HepG2 (cell line): ENCODE measurements at regions not wholly inside any gene's neighbourhood (a gene's known extent, or its start where the extent isn't known, plus 50 kb on each side); places are given as distances from the start of the nearest gene placed in this dataset.

ENCODE experiments used
- ATAC-seq: fragments of 200-7000 bp; cut with Tn5 transposase; 3 replicates; pipeline ENCODE4 v1.9.1; 2020; ENCODE audit warnings: mild to moderate bottlenecking, moderate library complexity
- BruUV-seq: library from RNA; stranded (reverse); fragments of 400-500 nt; replicated peaks from 2 replicates; lab custom pipeline; 2021; lab: Mats Ljungman, UMichigan
- CTCF ChIA-PET: fragments of 300-600 bp; formaldehyde crosslinking; extraction: SDS; loops from one replicate; lab custom pipeline; 2021; ENCODE audit warnings: low total read pairs, inconsistent platforms, low intra/inter-chr PET ratio; lab: Yijun Ruan, JAX
- POLR2A ChIA-PET: fragments of 350-600 bp; sonication (Branson Sonifier 250); formaldehyde crosslinking; loops from one replicate; lab custom pipeline; 2020; ENCODE audit warnings: antibody characterized with exemption, inconsistent platforms; lab: Yijun Ruan, JAX
- DNase-seq: peaks from one replicate; pipeline ENCODE4 v3.0.0-alpha.2; 2015; ENCODE audit warnings: low spot score
- FAIRE-seq: peaks from 3 replicates; lab custom pipeline; 2011; peaks lifted over from hg19 to GRCh38; lab: Jason Lieb, UNC
- H2AFZ ChIP-seq: one replicate; pipeline ENCODE4 v1.6.1; 2011; ENCODE audit warnings: low read length, inconsistent platforms
- H3K27ac ChIP-seq: fragments of 300-600 bp; 3 replicates; pipeline ENCODE4 v1.8.0; 2011; ENCODE audit warnings: mixed run types, mild to moderate bottlenecking, mixed read lengths, low read length, inconsistent platforms; ENCODE audit not compliant: insufficient read depth; ENCODE audit errors: extremely low read length
- H3K27me3 ChIP-seq, 2 experiments: fragments of 200-600 bp in 1 of 2; 2 replicates in 1 of 2; 3 replicates in 1 of 2; pipeline versions ENCODE4 v1.6.0 to v1.8.0; 2011; ENCODE audit warnings: low read length in 2 of 2, mild to moderate bottlenecking in 2 of 2, moderate library complexity in 2 of 2, inconsistent platforms in 1 of 2; ENCODE audit not compliant: insufficient read depth in 2 of 2, control insufficient read depth in 1 of 2
- H3K36me3 ChIP-seq, 2 experiments: fragments of 200-600 bp in 1 of 2; replicated peaks in 1 of 2; 2 replicates in 1 of 2; 3 replicates in 1 of 2; pipeline versions ENCODE4 v1.5.1 to v1.8.0; 2011; ENCODE audit warnings: low read length in 2 of 2, inconsistent platforms in 1 of 2; ENCODE audit not compliant: insufficient read depth in 2 of 2, control insufficient read depth in 1 of 2
- H3K4me1 ChIP-seq: 2 replicates; pipeline ENCODE4 v1.5.1; 2012; ENCODE audit warnings: low read length, inconsistent platforms; ENCODE audit not compliant: insufficient read depth
- H3K4me2 ChIP-seq: 2 replicates; pipeline ENCODE4 v1.6.0; 2011; ENCODE audit warnings: low read depth, low read length, inconsistent platforms
- H3K4me3 ChIP-seq, 3 experiments: fragments of 200-600 bp in 1 of 3; sonication (generic), shearing (Covaris generic) in 1 of 3; replicated peaks in 1 of 3; 2 replicates each; pipeline ENCODE4 v1.5.1; 2011 to 2016; ENCODE audit warnings: low read length in 3 of 3, inconsistent platforms in 2 of 3, low read depth in 2 of 3, mild to moderate bottlenecking in 2 of 3, control low read depth in 1 of 3, mixed read lengths in 1 of 3; ENCODE audit not compliant: insufficient read depth in 1 of 3
- H3K79me2 ChIP-seq: one replicate; pipeline ENCODE4 v1.6.1; 2011; ENCODE audit warnings: low read length, inconsistent platforms; ENCODE audit not compliant: insufficient read depth
- H3K9ac ChIP-seq: 2 replicates; pipeline ENCODE4 v1.6.0; 2011; ENCODE audit warnings: mild to moderate bottlenecking, low read depth, low read length, inconsistent platforms; ENCODE audit not compliant: insufficient read depth
- H3K9me3 ChIP-seq: 2 replicates; pipeline ENCODE4 v1.5.1; 2012; ENCODE audit warnings: mild to moderate bottlenecking, low read length
- H4K20me1 ChIP-seq: 2 replicates; pipeline ENCODE4 v1.6.0; 2011; ENCODE audit warnings: inconsistent platforms, mild to moderate bottlenecking, low read length, moderate library complexity; ENCODE audit not compliant: insufficient read depth
- CBX5 ChIP-seq: sonication (generic); formaldehyde crosslinking; IDR thresholded peaks from 2 replicates; pipeline ENCODE4 v1.4.0; 2020; ENCODE audit warnings: missing genetic modification reagents, borderline replicate concordance
- FLYWCH1 ChIP-seq: sonication (generic); formaldehyde crosslinking; IDR thresholded peaks from 2 replicates; pipeline ENCODE4 v1.8.1; 2023; ENCODE audit warnings: mild to moderate bottlenecking, missing genetic modification reagents
- HMG20B ChIP-seq: conservative IDR thresholded peaks from 2 replicates; pipeline ENCODE4 v1.6.1; 2016; ENCODE audit warnings: missing genetic modification reagents, missing compliant biosample characterization
- HNRNPLL ChIP-seq: fragments of 200-400 bp; formaldehyde crosslinking; IDR thresholded peaks from 2 replicates; pipeline ENCODE4 v1.6.1; 2017; ENCODE audit warnings: mild to moderate bottlenecking, low read depth, low read length; ENCODE audit not compliant: poor library complexity, severe bottlenecking
- ZNF530 ChIP-seq: sonication (generic); formaldehyde crosslinking; IDR thresholded peaks from 2 replicates; pipeline ENCODE4 v1.5.0; 2020; ENCODE audit warnings: low read depth, mild to moderate bottlenecking, missing genetic modification reagents
- ZNF605 ChIP-seq: sonication (generic); formaldehyde crosslinking; IDR thresholded peaks from 2 replicates; pipeline ENCODE4 v1.8.0; 2022; ENCODE audit warnings: mild to moderate bottlenecking, missing genetic modification reagents
- ZNF879 ChIP-seq: sonication (generic); formaldehyde crosslinking; IDR thresholded peaks from 2 replicates; pipeline ENCODE4 v1.8.1; 2023; ENCODE audit warnings: missing genetic modification reagents
- ZNF883 ChIP-seq: sonication (generic); formaldehyde crosslinking; IDR thresholded peaks from 2 replicates; pipeline ENCODE4 v1.5.1; 2020; ENCODE audit warnings: mild to moderate bottlenecking, missing genetic modification reagents; ENCODE audit errors: not compliant biosample characterization
- WGBS: methylation state at CpG from one replicate; pipeline ENCODE4 v1.1.6; 2017; ENCODE audit warnings: low lambda C conversion rate; 5-methylcytosine and 5-hydroxymethylcytosine counted together
- in situ Hi-C: cut with HindIII; loops from 2 replicates; pipeline ENCODE4 v1.10.0; 2017; ENCODE audit warnings: low pct_unique_long_range_greater_than_20kb; ENCODE audit not compliant: extremely low pct_ligation_motif_present
- intact Hi-C: fragments of 100-400 bp; cut with micrococcal nuclease; formaldehyde crosslinking; loops from one replicate; pipeline ENCODE4 v1.10.0; 2022; ENCODE audit not compliant: unreplicated experiment
- TF ChIP-seq, protein P1 (sequence below): sonication (generic); formaldehyde crosslinking; IDR thresholded peaks from 2 replicates; pipeline ENCODE4 v1.5.1; 2020; ENCODE audit warnings: mild to moderate bottlenecking, moderate library complexity, missing genetic modification reagents
- TF ChIP-seq, protein P2 (sequence below): sonication (generic); formaldehyde crosslinking; IDR thresholded peaks from 2 replicates; pipeline ENCODE4 v1.5.1; 2020; ENCODE audit warnings: mild to moderate bottlenecking, missing genetic modification reagents, borderline replicate concordance

DNA sequence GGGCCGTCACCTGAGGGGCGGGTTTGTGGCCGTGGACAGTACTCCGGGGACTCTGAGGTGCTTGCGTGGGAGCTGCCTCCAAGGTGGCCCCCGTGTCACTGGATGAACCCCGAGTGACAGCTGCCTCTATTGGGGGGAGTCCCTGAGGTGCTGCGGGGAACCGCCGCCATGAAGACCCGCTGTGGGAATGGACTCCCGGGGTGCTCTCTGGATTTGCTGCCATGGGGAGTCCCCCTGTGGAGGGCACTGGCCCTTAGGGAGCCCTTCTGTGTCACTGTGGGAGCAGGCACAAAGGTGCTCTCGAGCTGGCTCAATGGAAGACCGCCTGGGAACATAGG is 100.2 kb upstream of the CCL21 start:
- no peak overlapping the region for H3K9ac ChIP-seq
- ChIA-PET POLR2A (no interaction called here), CTCF (no interaction called here)
- no peaks in the 10 kb centered on the region for H3K9me3 ChIP-seq
- no peak overlapping the region for H3K4me2 ChIP-seq
- no peaks in the 10 kb centered on the region for H4K20me1 ChIP-seq
- in situ Hi-C loops (no loop called here), intact Hi-C loops (no loop called here)
- H3K79me2 ChIP-seq: no peaks in the 10 kb centered on the region
- ATAC-seq: no peak
- no peak overlapping the region for H3K27ac ChIP-seq
- H3K4me1 ChIP-seq: no peaks in the 10 kb centered on the region
- no peak overlapping the region for H3K4me3 ChIP-seq
- H2AFZ ChIP-seq: no peak overlapping the region
- TF ChIP-seq, protein P1, sequence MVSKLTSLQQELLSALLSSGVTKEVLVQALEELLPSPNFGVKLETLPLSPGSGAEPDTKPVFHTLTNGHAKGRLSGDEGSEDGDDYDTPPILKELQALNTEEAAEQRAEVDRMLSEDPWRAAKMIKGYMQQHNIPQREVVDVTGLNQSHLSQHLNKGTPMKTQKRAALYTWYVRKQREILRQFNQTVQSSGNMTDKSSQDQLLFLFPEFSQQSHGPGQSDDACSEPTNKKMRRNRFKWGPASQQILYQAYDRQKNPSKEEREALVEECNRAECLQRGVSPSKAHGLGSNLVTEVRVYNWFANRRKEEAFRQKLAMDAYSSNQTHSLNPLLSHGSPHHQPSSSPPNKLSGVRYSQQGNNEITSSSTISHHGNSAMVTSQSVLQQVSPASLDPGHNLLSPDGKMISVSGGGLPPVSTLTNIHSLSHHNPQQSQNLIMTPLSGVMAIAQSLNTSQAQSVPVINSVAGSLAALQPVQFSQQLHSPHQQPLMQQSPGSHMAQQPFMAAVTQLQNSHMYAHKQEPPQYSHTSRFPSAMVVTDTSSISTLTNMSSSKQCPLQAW (CRISPR knock-in tag): no peak
- TF ChIP-seq ZNF879 (CRISPR knock-in tag) (no peak), HNRNPLL (no peak), ZNF530 (no peak), FLYWCH1 (CRISPR knock-in tag) (no peak), HMG20B (no peak), CBX5 (no peak), ZNF883 (CRISPR knock-in tag) (no peak), ZNF605 (CRISPR knock-in tag) (no peak)
- TF ChIP-seq, protein P2, sequence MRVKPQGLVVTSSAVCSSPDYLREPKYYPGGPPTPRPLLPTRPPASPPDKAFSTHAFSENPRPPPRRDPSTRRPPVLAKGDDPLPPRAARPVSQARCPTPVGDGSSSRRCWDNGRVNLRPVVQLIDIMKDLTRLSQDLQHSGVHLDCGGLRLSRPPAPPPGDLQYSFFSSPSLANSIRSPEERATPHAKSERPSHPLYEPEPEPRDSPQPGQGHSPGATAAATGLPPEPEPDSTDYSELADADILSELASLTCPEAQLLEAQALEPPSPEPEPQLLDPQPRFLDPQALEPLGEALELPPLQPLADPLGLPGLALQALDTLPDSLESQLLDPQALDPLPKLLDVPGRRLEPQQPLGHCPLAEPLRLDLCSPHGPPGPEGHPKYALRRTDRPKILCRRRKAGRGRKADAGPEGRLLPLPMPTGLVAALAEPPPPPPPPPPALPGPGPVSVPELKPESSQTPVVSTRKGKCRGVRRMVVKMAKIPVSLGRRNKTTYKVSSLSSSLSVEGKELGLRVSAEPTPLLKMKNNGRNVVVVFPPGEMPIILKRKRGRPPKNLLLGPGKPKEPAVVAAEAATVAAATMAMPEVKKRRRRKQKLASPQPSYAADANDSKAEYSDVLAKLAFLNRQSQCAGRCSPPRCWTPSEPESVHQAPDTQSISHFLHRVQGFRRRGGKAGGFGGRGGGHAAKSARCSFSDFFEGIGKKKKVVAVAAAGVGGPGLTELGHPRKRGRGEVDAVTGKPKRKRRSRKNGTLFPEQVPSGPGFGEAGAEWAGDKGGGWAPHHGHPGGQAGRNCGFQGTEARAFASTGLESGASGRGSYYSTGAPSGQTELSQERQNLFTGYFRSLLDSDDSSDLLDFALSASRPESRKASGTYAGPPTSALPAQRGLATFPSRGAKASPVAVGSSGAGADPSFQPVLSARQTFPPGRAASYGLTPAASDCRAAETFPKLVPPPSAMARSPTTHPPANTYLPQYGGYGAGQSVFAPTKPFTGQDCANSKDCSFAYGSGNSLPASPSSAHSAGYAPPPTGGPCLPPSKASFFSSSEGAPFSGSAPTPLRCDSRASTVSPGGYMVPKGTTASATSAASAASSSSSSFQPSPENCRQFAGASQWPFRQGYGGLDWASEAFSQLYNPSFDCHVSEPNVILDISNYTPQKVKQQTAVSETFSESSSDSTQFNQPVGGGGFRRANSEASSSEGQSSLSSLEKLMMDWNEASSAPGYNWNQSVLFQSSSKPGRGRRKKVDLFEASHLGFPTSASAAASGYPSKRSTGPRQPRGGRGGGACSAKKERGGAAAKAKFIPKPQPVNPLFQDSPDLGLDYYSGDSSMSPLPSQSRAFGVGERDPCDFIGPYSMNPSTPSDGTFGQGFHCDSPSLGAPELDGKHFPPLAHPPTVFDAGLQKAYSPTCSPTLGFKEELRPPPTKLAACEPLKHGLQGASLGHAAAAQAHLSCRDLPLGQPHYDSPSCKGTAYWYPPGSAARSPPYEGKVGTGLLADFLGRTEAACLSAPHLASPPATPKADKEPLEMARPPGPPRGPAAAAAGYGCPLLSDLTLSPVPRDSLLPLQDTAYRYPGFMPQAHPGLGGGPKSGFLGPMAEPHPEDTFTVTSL (CRISPR knock-in tag): no peak
- no TSS peak for BruUV-seq
- H3K36me3 ChIP-seq: no peaks in the 10 kb centered on the region
- no peak for DNase-seq
- WGBS: no CpG with 5 or more reads among the region's 14 CpGs
- no peaks in the 10 kb centered on the region for H3K27me3 ChIP-seq
- FAIRE-seq: no peak
